BLaER1 (cell line): ENCODE measurements at regions not wholly inside any gene's neighbourhood (a gene's known extent, or its start where the extent isn't known, plus 50 kb on each side); places are given as distances from the start of the nearest gene placed in this dataset.

ENCODE experiments used
- H3K27ac ChIP-seq: shearing (Covaris generic); formaldehyde crosslinking; 2 replicates; pipeline ENCODE4 v1.8.1; 2022
- H3K27me3 ChIP-seq: shearing (Covaris generic); formaldehyde crosslinking; 2 replicates; pipeline ENCODE4 v1.8.1; 2022
- H3K36me3 ChIP-seq: shearing (Covaris generic); formaldehyde crosslinking; 2 replicates; pipeline ENCODE4 v1.8.1; 2022
- H3K4me1 ChIP-seq: shearing (Covaris generic); formaldehyde crosslinking; 2 replicates; pipeline ENCODE4 v1.8.1; 2022
- H3K4me2 ChIP-seq: shearing (Covaris generic); formaldehyde crosslinking; 2 replicates; pipeline ENCODE4 v1.8.1; 2022
- H3K4me3 ChIP-seq: shearing (Covaris generic); formaldehyde crosslinking; 2 replicates; pipeline ENCODE4 v1.8.1; 2022
- H3K9ac ChIP-seq: shearing (Covaris generic); formaldehyde crosslinking; 2 replicates; pipeline ENCODE4 v1.8.1; 2022
- H3K9me3 ChIP-seq: shearing (Covaris generic); formaldehyde crosslinking; 2 replicates; pipeline ENCODE4 v1.8.1; 2022
- H4K20me1 ChIP-seq: shearing (Covaris generic); formaldehyde crosslinking; 2 replicates; pipeline ENCODE4 v1.8.1; 2022
- Cebpa-rat ChIP-seq: shearing (Covaris generic); IDR thresholded peaks from 2 replicates; pipeline ENCODE4 v1.8.1; 2022

DNA sequence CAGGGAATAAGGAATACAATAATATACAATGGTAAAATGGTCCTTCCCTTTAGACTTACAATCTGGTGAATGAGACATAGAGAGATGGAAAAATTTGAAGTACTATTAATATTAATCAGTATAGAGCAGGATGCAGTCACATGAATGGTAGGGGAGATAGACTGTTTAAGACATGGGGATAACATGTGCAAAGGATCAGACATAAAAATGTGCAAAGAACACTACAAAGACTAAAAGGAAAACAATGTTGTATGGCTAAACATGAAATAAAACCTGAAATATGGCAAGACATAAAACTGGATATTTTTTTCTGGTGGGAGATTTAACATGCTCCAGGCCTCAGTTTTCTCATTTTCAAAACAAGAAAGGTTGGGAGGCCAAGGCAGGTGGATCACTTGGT lies 182.4 kb upstream of the DPT start:
- Histone ChIP-seq H3K4me3 (no peak overlapping the region), H3K9me3 (no peaks in the 10 kb centered on the region), H3K4me2 (no peak overlapping the region)

DNA sequence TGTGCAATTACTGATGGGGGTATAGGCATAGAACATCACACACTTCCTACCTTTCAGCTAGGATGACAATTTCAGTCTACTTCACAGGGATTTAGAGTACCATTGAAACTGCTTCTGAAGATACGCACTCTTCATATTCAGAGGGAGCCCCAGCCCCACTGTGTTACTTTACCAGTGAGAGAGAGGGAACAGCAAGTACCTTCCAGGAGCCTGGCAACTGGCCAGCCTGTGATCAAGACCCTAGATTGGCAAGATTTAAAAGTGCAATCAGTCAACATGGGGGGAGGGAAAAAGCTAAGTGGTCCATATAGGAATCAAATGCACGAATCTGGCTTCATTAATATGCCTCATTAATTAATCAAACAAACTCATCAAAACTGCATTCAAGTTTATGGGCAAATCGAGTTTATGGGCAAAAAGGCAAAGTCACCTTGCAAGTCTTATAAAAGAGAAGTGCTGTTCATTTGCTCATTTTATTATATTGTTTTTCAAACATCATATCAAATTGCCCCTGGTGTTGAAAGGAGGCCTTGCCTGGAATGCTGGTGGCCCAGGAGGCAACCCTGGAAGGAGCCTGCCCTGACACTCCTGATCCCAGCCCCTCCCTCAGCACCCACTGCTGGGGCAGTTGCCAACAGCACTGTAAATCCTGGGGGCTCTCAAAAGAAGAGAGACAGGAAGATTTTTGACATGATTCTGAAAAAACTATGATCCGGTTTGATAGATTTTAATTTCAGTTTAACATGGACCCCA lies 184.9 kb upstream of the DPT start:
- Histone ChIP-seq H3K4me3 (no peak overlapping the region), H3K9ac (no peak overlapping the region), H4K20me1 (no peaks in the 10 kb centered on the region), H3K27ac (no peak overlapping the region), H3K9me3 (no peaks in the 10 kb centered on the region), H3K27me3 (no peaks in the 10 kb centered on the region), H3K36me3 (no peaks in the 10 kb centered on the region), H3K4me2 (no peak overlapping the region), H3K4me1 (no peaks in the 10 kb centered on the region)
- no peak for TF ChIP-seq Cebpa-rat

More for the DNA sequence above, 182.4 kb upstream of the DPT start:
- no peak for TF ChIP-seq Cebpa-rat
- Histone ChIP-seq H4K20me1 (no peaks in the 10 kb centered on the region), H3K4me1 (no peaks in the 10 kb centered on the region), H3K27me3 (no peaks in the 10 kb centered on the region), H3K27ac (no peak overlapping the region), H3K9ac (no peak overlapping the region), H3K36me3 (no peaks in the 10 kb centered on the region)

GRCh38 chr1:168917309-168917708 lies 188.3 kb upstream of the DPT start:
- no peak overlapping the region for H3K4me3 ChIP-seq
- H3K4me1 ChIP-seq: no peaks in the 10 kb centered on the region
- H3K9me3 ChIP-seq: no peaks in the 10 kb centered on the region
- no peak overlapping the region for H3K4me2 ChIP-seq
- H3K27me3 ChIP-seq: no peaks in the 10 kb centered on the region
- no peaks in the 10 kb centered on the region for H3K36me3 ChIP-seq
- H3K27ac ChIP-seq: no peak overlapping the region
- no peak for TF ChIP-seq Cebpa-rat
- H3K9ac ChIP-seq: no peak overlapping the region
- no peaks in the 10 kb centered on the region for H4K20me1 ChIP-seq

DNA sequence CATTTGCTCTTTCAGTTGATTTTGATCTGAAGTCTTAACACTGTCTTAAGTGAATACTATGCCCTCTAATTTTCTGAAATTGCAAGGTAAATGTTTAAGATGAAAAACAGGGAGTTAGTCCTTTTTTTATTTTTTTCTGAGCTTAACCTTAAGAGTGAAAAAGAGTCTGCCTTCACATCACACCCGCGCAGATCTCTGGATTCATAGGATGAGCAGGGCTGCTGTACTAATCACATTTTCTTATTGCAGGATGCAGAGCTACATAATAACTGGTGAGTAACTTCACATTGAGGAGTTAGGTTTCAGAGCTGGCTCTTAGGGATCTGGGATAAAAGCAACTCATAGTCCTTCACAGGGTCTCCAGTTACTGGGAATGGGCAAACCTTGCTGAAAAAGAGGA lies 188.7 kb upstream of the ATP1B1 start:
- H3K4me1 ChIP-seq: no peaks in the 10 kb centered on the region
- no peak overlapping the region for H3K4me2 ChIP-seq
- no peaks in the 10 kb centered on the region for H4K20me1 ChIP-seq
- no peaks in the 10 kb centered on the region for H3K36me3 ChIP-seq
- H3K27me3 ChIP-seq: no peaks in the 10 kb centered on the region
- H3K27ac ChIP-seq: no peak overlapping the region
- TF ChIP-seq Cebpa-rat: no peak
- no peak overlapping the region for H3K4me3 ChIP-seq
- no peaks in the 10 kb centered on the region for H3K9me3 ChIP-seq
- H3K9ac ChIP-seq: no peak overlapping the region

- Histone ChIP-seq H3K9ac (no peak overlapping the region), H3K4me2 (no peak overlapping the region), H3K4me1 (no peaks in the 10 kb centered on the region), H3K27ac (no peak overlapping the region), H3K36me3 (no peaks in the 10 kb centered on the region), H3K27me3 (no peaks in the 10 kb centered on the region), H3K9me3 (no peaks in the 10 kb centered on the region), H3K4me3 (no peak overlapping the region), H4K20me1 (no peaks in the 10 kb centered on the region)
- TF ChIP-seq Cebpa-rat: no peak
These were observed 187.4 kb upstream of the ATP1B1 start for GRCh38 chr1:168918860-168919741.

- Histone ChIP-seq H3K4me2 (no peak overlapping the region), H3K36me3 (no peaks in the 10 kb centered on the region), H4K20me1 (no peaks in the 10 kb centered on the region), H3K4me3 (no peak overlapping the region), H3K9me3 (no peaks in the 10 kb centered on the region), H3K27ac (no peak overlapping the region), H3K4me1 (no peaks in the 10 kb centered on the region), H3K9ac (no peak overlapping the region), H3K27me3 (no peaks in the 10 kb centered on the region)
- TF ChIP-seq Cebpa-rat: no peak
These were observed 185.9 kb upstream of the ATP1B1 start for GRCh38 chr1:168920456-168921094.

DNA sequence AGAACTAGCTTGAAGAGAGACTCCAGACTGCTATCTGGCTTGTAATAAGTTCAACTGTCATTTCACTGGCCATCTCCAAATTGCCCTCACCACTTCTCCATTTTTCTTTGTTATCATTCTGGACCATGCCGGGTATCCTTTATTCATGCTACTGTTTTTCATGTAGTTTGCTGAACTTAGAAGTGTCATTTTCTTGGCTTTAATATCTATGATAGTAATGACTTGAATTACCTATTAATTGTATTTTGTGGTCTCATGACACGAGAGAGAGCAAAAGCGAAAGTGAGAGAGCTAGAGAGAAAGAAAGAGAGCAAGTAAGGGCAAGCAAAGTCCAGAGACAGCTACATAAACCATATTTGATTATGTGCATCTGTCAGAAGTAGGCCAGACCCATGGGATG lies 184.9 kb upstream of the ATP1B1 start:
- Histone ChIP-seq H3K9ac (no peak overlapping the region), H3K4me1 (no peaks in the 10 kb centered on the region), H3K27me3 (no peaks in the 10 kb centered on the region), H3K4me2 (no peak overlapping the region), H3K36me3 (no peaks in the 10 kb centered on the region), H4K20me1 (no peaks in the 10 kb centered on the region), H3K4me3 (no peak overlapping the region), H3K27ac (no peak overlapping the region), H3K9me3 (no peaks in the 10 kb centered on the region)
- no peak for TF ChIP-seq Cebpa-rat

- TF ChIP-seq Cebpa-rat: no peak
These were observed 182.9 kb upstream of the ATP1B1 start for GRCh38 chr1:168923521-168924136.

DNA sequence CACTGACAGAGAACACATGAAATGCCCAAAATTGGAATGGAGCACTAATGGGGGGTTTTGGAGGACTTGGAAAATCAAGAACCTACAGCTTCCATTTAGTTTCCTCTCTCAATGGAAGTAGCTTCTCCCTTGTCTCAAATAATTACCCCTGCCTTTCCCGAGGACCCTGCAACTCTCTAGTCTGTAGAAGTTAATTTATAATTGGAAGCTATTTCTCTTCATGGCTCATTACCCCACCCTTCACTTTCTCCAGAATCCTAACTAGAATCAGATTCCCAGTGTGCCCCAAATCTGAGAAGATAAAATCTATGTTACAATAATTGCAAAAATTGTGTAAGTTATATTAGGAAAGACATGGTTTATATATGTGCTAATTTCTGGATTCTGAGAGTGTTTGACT lies 181.5 kb upstream of the ATP1B1 start:
- Histone ChIP-seq H3K4me3 (no peak overlapping the region), H3K4me2 (no peak overlapping the region), H3K4me1 (no peaks in the 10 kb centered on the region), H3K27ac (no peak overlapping the region), H3K9ac (no peak overlapping the region), H3K27me3 (no peaks in the 10 kb centered on the region), H3K9me3 (no peaks in the 10 kb centered on the region), H3K36me3 (no peaks in the 10 kb centered on the region), H4K20me1 (no peaks in the 10 kb centered on the region)
- TF ChIP-seq Cebpa-rat: no peak

More at GRCh38 chr1:168923521-168924136, 182.9 kb upstream of the ATP1B1 start:
- Histone ChIP-seq H3K9me3 (no peaks in the 10 kb centered on the region), H3K27ac (no peak overlapping the region), H3K4me2 (no peak overlapping the region), H3K27me3 (no peaks in the 10 kb centered on the region), H3K36me3 (no peaks in the 10 kb centered on the region), H3K9ac (no peak overlapping the region), H3K4me3 (no peak overlapping the region), H3K4me1 (no peaks in the 10 kb centered on the region), H4K20me1 (no peaks in the 10 kb centered on the region)
